ENCODE measurements at regions not wholly inside any gene's neighbourhood (a gene's known extent, or its start where the extent isn't known, plus 50 kb on each side); places are given as distances from the start of the nearest gene placed in this dataset.

DNA sequence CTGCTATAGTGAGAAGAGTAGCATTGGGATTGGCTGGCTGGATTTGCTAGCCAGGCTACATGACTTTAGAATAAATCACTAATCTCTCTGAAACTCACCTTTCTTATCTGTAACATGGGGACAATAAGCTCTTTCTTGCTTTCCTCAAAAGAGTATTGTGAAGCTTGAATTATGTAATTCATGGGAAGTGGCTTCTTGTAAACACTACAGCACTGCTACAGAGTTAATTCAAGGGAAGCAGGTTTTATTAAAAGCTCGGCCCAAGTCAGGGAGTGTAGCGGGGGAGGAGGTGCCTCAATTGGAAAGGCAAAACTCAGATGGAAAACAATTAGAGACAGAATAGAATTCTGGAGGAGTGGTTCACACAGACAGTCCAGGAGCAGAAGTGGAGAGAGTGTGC lies 100.9 kb upstream of the CELF4 start:
- Histone ChIP-seq H3K36me3 (ENCODE audit: control insufficient read depth in 4 of 4, insufficient read depth in 4 of 4, low read length in 3 of 4) (no peaks in the 10 kb centered on the region), H3K27me3 (replicated peaks in 2 of 5; ENCODE audit: control insufficient read depth in 4 of 5, insufficient read depth in 5 of 5, low read length in 4 of 5) (no peaks in the 10 kb centered on the region), H3K4me3 (ENCODE audit: control insufficient read depth in 1 of 7, extremely low read depth in 1 of 7, insufficient read depth in 4 of 7, low read depth in 2 of 7, low read length in 6 of 7) (no peak overlapping the region), H3K4me1 (ENCODE audit: control extremely low read depth in 1 of 4, control insufficient read depth in 4 of 4, insufficient read depth in 4 of 4, low read length in 3 of 4) (no peaks in the 10 kb centered on the region), H3K9me3 (ENCODE audit: control extremely low read depth in 1 of 5, control insufficient read depth in 4 of 5, insufficient read depth in 2 of 5, low read depth in 1 of 5, low read length in 4 of 5) (peaks cover 0 to 2% (median 0%) of the 10 kb centered on the region in 5 experiments), H3K27ac (ENCODE audit: insufficient read depth in 1 of 2, low read depth in 1 of 2, low read length in 2 of 2, poor library complexity in 1 of 2, severe bottlenecking in 2 of 2) (no peak overlapping the region)
- 100% methylated on average over 2 of the region's 2 CpGs for WGBS (ENCODE audit: insufficient coverage)
- ChIA-PET CTCF (no interaction called here), POLR2A (no interaction called here)
- DNase-seq = no peak

DNA sequence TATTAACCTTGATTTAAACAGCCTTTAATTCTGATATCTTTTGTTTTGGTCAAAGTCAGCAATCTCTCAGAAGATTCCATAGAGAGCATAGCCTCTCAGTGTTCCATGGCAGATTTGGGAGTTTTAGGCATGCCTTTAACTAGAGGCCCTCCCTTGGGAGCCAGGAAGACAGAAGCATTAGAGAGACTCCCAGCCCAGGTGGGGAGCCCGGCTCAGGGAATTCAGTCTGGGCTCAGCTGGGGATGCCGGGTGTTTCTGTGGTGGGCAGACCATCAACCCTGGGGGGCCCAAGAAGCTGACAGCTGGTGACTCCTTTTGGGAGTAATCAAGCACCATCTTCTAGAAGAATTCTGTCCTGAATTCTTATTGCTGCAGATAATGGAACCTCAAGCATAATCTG lies 99.7 kb upstream of the CELF4 start:
- DNase-seq = no peak
- H3K27me3 ChIP-seq (replicated peaks in 2 of 5; ENCODE audit: control insufficient read depth in 4 of 5, insufficient read depth in 5 of 5, low read length in 4 of 5) = no peaks in the 10 kb centered on the region
- no peak overlapping the region for H3K4me3 ChIP-seq (ENCODE audit: control insufficient read depth in 1 of 7, extremely low read depth in 1 of 7, insufficient read depth in 4 of 7, low read depth in 2 of 7, low read length in 6 of 7)
- ChIA-PET POLR2A (no interaction called here), CTCF (no interaction called here)
- H3K9me3 ChIP-seq (ENCODE audit: control extremely low read depth in 1 of 5, control insufficient read depth in 4 of 5, insufficient read depth in 2 of 5, low read depth in 1 of 5, low read length in 4 of 5) = no peaks in the 10 kb centered on the region
- WGBS (ENCODE audit: insufficient coverage) = 100% methylated on average over 2 of the region's 2 CpGs
- H3K4me1 ChIP-seq (ENCODE audit: control extremely low read depth in 1 of 4, control insufficient read depth in 4 of 4, insufficient read depth in 4 of 4, low read length in 3 of 4) = no peaks in the 10 kb centered on the region
- no peak overlapping the region for H3K27ac ChIP-seq (ENCODE audit: insufficient read depth in 1 of 2, low read depth in 1 of 2, low read length in 2 of 2, poor library complexity in 1 of 2, severe bottlenecking in 2 of 2)
- H3K36me3 ChIP-seq (ENCODE audit: control insufficient read depth in 4 of 4, insufficient read depth in 4 of 4, low read length in 3 of 4) = no peaks in the 10 kb centered on the region

DNA sequence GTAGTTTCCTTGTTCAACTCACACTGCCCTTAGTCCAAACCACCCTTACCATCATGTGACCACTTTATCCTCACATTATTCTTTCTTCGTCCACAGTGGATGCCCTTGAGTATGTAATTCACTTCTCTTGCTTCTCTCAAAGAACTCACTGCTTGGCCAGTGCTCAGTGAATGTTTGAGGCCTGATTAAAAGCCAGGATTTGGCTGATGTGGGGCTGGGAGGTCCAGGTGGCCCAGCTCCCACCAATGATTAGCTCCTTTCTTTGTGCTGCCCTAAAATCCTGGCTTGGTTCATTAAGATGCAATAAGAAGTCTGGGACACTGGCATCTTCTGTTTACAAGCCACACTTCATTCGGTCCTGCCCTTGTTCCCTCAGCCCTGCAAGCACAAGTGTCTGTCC lies 97.8 kb upstream of the CELF4 start:
- Histone ChIP-seq H3K9me3 (ENCODE audit: control extremely low read depth in 1 of 5, control insufficient read depth in 4 of 5, insufficient read depth in 2 of 5, low read depth in 1 of 5, low read length in 4 of 5) (no peaks in the 10 kb centered on the region), H3K36me3 (ENCODE audit: control insufficient read depth in 4 of 4, insufficient read depth in 4 of 4, low read length in 3 of 4) (no peaks in the 10 kb centered on the region), H3K4me1 (ENCODE audit: control extremely low read depth in 1 of 4, control insufficient read depth in 4 of 4, insufficient read depth in 4 of 4, low read length in 3 of 4) (peaks cover 0 to 5% (median 4%) of the 10 kb centered on the region in 4 experiments), H3K4me3 (ENCODE audit: control insufficient read depth in 1 of 7, extremely low read depth in 1 of 7, insufficient read depth in 4 of 7, low read depth in 2 of 7, low read length in 6 of 7) (no peak overlapping the region), H3K27me3 (replicated peaks in 2 of 5; ENCODE audit: control insufficient read depth in 4 of 5, insufficient read depth in 5 of 5, low read length in 4 of 5) (no peaks in the 10 kb centered on the region), H3K27ac (ENCODE audit: insufficient read depth in 1 of 2, low read depth in 1 of 2, low read length in 2 of 2, poor library complexity in 1 of 2, severe bottlenecking in 2 of 2) (no peak overlapping the region)
- no peak for DNase-seq
- ChIA-PET POLR2A (no interaction called here), CTCF (no interaction called here)
- 100% methylated on average over 1 of the region's 2 CpGs for WGBS (ENCODE audit: insufficient coverage)

DNA sequence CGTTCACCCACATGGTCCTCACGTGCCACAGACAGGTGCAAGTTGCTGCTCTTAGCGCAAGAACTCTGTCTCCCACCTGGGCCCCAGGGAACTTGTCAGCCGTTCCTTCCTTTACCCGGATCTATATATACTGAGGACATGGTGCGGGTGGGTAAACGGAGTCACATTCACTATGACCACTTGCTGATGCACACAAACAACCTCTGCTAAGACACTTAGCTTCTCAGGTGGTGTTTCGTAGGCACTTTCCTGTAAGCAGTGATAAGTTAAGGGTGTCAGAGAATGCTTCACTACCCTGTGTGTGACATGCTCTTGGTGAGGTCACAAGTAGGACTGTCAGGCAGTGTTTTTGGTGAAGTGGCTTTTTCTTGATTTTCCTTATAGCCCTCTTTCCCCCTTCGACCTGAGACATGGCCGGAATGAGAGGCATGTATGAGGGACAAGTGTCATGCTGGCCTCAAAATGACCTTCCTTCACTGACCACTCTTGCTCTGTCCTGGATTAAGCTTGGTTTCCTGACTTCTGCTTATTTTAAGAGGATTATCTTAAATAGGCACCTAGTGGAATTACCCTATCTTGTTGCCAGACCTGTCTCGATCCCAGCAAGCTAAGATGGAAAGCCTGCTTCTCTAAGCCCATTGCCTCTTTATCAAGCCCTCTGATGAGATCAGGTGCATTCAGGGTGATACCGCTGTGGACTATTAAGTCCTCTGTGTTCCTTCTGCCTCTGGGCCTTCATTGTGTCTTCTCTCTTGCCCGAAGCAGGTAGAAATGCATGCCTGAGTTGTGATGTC lies 97.1 kb upstream of the CELF4 start:
- H3K36me3 ChIP-seq (ENCODE audit: control insufficient read depth in 4 of 4, insufficient read depth in 4 of 4, low read length in 3 of 4) = no peaks in the 10 kb centered on the region
- H3K4me1 ChIP-seq (ENCODE audit: control extremely low read depth in 1 of 4, control insufficient read depth in 4 of 4, insufficient read depth in 4 of 4, low read length in 3 of 4) = peaks cover 0 to 7% (median 5%) of the 10 kb centered on the region in 4 experiments
- ChIA-PET CTCF (no interaction called here), POLR2A (interaction anchor here (0.7 kb wide), 1 partner anchor 13 kb away, joined by 3 read pairs; no protein-coding TSS in a partner anchor)
- H3K27me3 ChIP-seq (replicated peaks in 2 of 5; ENCODE audit: control insufficient read depth in 4 of 5, insufficient read depth in 5 of 5, low read length in 4 of 5) = no peaks in the 10 kb centered on the region
- no peaks in the 10 kb centered on the region for H3K9me3 ChIP-seq (ENCODE audit: control extremely low read depth in 1 of 5, control insufficient read depth in 4 of 5, insufficient read depth in 2 of 5, low read depth in 1 of 5, low read length in 4 of 5)
- WGBS (ENCODE audit: insufficient coverage) = 95% methylated on average over 9 of the region's 13 CpGs
- no peak overlapping the region for H3K4me3 ChIP-seq (ENCODE audit: control insufficient read depth in 1 of 7, extremely low read depth in 1 of 7, insufficient read depth in 4 of 7, low read depth in 2 of 7, low read length in 6 of 7)
- no peak for DNase-seq
- no peak overlapping the region for H3K27ac ChIP-seq (ENCODE audit: insufficient read depth in 1 of 2, low read depth in 1 of 2, low read length in 2 of 2, poor library complexity in 1 of 2, severe bottlenecking in 2 of 2)

DNA sequence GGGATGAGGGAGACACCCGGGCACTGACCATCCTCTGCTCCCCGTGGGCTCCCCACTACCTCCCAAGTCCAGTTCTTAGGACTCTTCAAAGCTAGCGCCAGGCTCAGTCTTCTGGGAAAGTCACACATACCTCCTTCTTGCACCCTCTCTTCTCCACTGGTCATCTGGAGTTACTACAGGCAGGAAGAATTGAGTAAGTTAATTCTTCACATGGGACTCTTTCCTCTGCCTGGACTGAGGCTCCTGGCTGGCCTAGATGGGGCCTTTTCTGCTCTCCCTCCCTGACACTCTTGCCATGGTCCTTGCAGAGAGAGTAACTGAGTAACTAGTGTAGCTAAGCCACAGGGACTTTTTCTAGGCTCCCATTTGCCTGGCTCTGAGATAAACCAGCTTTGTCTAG lies 96.5 kb upstream of the CELF4 start:
- 100% methylated on average over 3 of the region's 3 CpGs for WGBS (ENCODE audit: insufficient coverage)
- POLR2A ChIA-PET = no interaction called here
- Histone ChIP-seq H3K27me3 (replicated peaks in 2 of 5; ENCODE audit: control insufficient read depth in 4 of 5, insufficient read depth in 5 of 5, low read length in 4 of 5) (no peaks in the 10 kb centered on the region), H3K27ac (ENCODE audit: insufficient read depth in 1 of 2, low read depth in 1 of 2, low read length in 2 of 2, poor library complexity in 1 of 2, severe bottlenecking in 2 of 2) (no peak overlapping the region), H3K4me3 (ENCODE audit: control insufficient read depth in 1 of 7, extremely low read depth in 1 of 7, insufficient read depth in 4 of 7, low read depth in 2 of 7, low read length in 6 of 7) (no peak overlapping the region), H3K36me3 (ENCODE audit: control insufficient read depth in 4 of 4, insufficient read depth in 4 of 4, low read length in 3 of 4) (no peaks in the 10 kb centered on the region), H3K4me1 (ENCODE audit: control extremely low read depth in 1 of 4, control insufficient read depth in 4 of 4, insufficient read depth in 4 of 4, low read length in 3 of 4) (peaks cover 0 to 7% (median 5%) of the 10 kb centered on the region in 4 experiments), H3K9me3 (ENCODE audit: control extremely low read depth in 1 of 5, control insufficient read depth in 4 of 5, insufficient read depth in 2 of 5, low read depth in 1 of 5, low read length in 4 of 5) (no peaks in the 10 kb centered on the region)
- DNase-seq = no peak
- CTCF ChIA-PET = no interaction called here

DNA sequence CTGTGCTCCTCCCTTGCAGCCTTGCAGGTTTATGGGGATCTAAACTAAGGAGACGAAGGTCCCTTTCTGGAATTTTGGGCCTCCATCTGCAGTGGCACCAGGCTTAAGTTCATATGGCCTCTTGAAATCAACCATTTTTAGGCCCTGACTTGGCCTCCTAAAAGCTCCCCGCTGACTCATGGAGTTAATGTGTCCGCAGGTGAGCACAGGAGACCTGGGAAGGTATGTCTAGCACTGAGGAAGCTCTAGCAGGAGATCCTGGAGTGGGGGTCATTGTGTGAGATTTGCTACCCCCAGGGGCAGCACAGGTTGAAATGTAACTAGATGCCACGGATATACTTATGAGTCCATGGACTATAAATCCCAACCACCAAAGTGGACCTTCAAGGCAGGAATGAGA lies 95.9 kb upstream of the CELF4 start:
- Histone ChIP-seq H3K9me3 (ENCODE audit: control extremely low read depth in 1 of 5, control insufficient read depth in 4 of 5, insufficient read depth in 2 of 5, low read depth in 1 of 5, low read length in 4 of 5) (no peaks in the 10 kb centered on the region), H3K36me3 (ENCODE audit: control insufficient read depth in 4 of 4, insufficient read depth in 4 of 4, low read length in 3 of 4) (no peaks in the 10 kb centered on the region), H3K4me1 (ENCODE audit: control extremely low read depth in 1 of 4, control insufficient read depth in 4 of 4, insufficient read depth in 4 of 4, low read length in 3 of 4) (peaks cover 0 to 7% (median 5%) of the 10 kb centered on the region in 4 experiments), H3K27me3 (replicated peaks in 2 of 5; ENCODE audit: control insufficient read depth in 4 of 5, insufficient read depth in 5 of 5, low read length in 4 of 5) (no peaks in the 10 kb centered on the region), H3K27ac (ENCODE audit: insufficient read depth in 1 of 2, low read depth in 1 of 2, low read length in 2 of 2, poor library complexity in 1 of 2, severe bottlenecking in 2 of 2) (no peak overlapping the region), H3K4me3 (ENCODE audit: control insufficient read depth in 1 of 7, extremely low read depth in 1 of 7, insufficient read depth in 4 of 7, low read depth in 2 of 7, low read length in 6 of 7) (no peak overlapping the region)
- WGBS (ENCODE audit: insufficient coverage) = 94% methylated on average over 3 of the region's 4 CpGs
- DNase-seq = no peak
- ChIA-PET CTCF (no interaction called here), POLR2A (no interaction called here)

DNA sequence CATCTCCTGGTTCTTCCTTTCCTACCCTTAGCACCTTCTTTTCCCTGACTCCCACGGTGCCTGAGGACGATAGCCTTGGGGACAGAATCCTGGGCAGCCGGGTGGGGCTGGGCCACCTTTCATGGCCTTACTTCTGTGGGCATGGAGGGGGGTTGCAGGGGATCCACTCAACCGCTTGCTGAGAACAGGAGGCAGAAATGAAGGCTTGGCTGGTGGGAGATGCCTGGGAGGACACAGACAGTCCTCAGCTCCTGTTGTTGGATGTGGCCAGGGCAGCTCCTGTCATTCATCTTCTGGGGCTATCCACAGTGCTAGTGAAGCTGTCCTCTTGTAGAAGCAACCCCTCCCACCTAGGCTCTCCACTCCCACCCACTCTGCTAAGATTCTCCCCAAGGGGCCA lies 95.5 kb upstream of the CELF4 start:
- POLR2A ChIA-PET = no interaction called here
- Histone ChIP-seq H3K36me3 (ENCODE audit: control insufficient read depth in 4 of 4, insufficient read depth in 4 of 4, low read length in 3 of 4) (no peaks in the 10 kb centered on the region), H3K27me3 (replicated peaks in 2 of 5; ENCODE audit: control insufficient read depth in 4 of 5, insufficient read depth in 5 of 5, low read length in 4 of 5) (no peaks in the 10 kb centered on the region), H3K4me1 (ENCODE audit: control extremely low read depth in 1 of 4, control insufficient read depth in 4 of 4, insufficient read depth in 4 of 4, low read length in 3 of 4) (peaks cover 0 to 7% (median 5%) of the 10 kb centered on the region in 4 experiments), H3K27ac (ENCODE audit: insufficient read depth in 1 of 2, low read depth in 1 of 2, low read length in 2 of 2, poor library complexity in 1 of 2, severe bottlenecking in 2 of 2) (no peak overlapping the region), H3K4me3 (ENCODE audit: control insufficient read depth in 1 of 7, extremely low read depth in 1 of 7, insufficient read depth in 4 of 7, low read depth in 2 of 7, low read length in 6 of 7) (no peak overlapping the region), H3K9me3 (ENCODE audit: control extremely low read depth in 1 of 5, control insufficient read depth in 4 of 5, insufficient read depth in 2 of 5, low read depth in 1 of 5, low read length in 4 of 5) (no peaks in the 10 kb centered on the region)
- CTCF ChIA-PET = no interaction called here
- 100% methylated on average over 3 of the region's 4 CpGs for WGBS (ENCODE audit: insufficient coverage)
- no peak for DNase-seq
